Fibroblast of the aortic adventitia (primary cell): ENCODE measurements at regions not wholly inside any gene's neighbourhood (a gene's known extent, or its start where the extent isn't known, plus 50 kb on each side); places are given as distances from the start of the nearest gene placed in this dataset.
A peak's percentile ranks its signal among the peaks of the same experiment; 100 is the strongest.

Source experiments
- DNase-seq: peaks from one replicate; pipeline ENCODE4 v3.0.0-alpha.2; 2010; ENCODE audit warnings: low read depth
- H3K4me3 ChIP-seq: 2 replicates; pipeline ENCODE4 v1.5.1; 2011; ENCODE audit warnings: low read depth, mild to moderate bottlenecking, control low read depth, low read length, moderate library complexity
- TF ChIP-seq, protein P1 (sequence below): IDR thresholded peaks from 2 replicates; pipeline ENCODE4 v1.5.1; 2011; ENCODE audit warnings: mild to moderate bottlenecking, low read length, control low read depth, inconsistent platforms; ENCODE audit not compliant: insufficient read depth

DNA sequence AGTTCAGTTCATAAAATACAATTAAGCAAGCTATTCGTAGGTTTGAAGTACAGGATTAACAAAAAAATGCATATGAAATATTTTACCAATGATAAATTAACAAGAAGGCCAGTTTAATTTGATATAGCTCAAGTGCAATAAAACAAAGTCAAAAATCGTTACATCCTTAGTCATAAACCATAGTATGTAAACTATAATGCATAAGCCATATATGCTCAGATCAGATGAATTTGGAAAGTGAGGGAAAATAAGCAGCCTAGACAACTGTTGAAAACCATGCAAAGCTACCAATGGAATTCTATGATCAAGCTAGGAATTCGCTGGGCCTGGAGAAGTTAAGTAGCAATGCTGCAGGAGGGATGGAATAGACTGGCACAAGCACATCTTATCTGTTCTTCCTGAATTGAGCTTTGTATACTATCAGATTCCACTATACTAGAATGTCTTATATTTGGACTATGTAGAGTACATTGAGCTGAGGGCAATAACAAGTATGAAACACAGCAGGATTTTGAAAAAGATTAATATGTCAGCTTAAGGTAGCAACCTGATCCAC is 682.0 kb downstream of the IRS1 start:
- H3K4me3 ChIP-seq: no peak overlapping the region
- DNase-seq: no peak
- TF ChIP-seq, protein P1, sequence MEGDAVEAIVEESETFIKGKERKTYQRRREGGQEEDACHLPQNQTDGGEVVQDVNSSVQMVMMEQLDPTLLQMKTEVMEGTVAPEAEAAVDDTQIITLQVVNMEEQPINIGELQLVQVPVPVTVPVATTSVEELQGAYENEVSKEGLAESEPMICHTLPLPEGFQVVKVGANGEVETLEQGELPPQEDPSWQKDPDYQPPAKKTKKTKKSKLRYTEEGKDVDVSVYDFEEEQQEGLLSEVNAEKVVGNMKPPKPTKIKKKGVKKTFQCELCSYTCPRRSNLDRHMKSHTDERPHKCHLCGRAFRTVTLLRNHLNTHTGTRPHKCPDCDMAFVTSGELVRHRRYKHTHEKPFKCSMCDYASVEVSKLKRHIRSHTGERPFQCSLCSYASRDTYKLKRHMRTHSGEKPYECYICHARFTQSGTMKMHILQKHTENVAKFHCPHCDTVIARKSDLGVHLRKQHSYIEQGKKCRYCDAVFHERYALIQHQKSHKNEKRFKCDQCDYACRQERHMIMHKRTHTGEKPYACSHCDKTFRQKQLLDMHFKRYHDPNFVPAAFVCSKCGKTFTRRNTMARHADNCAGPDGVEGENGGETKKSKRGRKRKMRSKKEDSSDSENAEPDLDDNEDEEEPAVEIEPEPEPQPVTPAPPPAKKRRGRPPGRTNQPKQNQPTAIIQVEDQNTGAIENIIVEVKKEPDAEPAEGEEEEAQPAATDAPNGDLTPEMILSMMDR: no peak

DNA sequence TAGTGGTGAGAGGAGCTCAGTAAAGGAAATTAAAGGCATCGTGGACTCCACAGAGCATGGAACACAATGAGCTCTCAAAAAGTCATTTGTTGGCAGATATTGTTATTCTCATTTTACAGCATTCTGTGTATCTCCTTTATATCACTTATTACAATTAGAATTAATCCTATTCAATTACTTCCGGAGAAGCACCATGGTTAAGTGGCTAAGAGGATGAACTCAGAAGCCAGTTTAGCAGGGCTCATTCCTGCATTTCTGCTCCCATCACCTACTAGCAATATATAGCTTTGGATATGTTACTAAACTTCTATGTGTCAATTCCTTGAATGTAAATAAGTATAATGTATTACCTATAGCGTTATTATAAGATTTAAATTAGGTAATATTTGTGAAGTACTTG is 683.3 kb downstream of the IRS1 start:
- no peak overlapping the region for H3K4me3 ChIP-seq
- DNase-seq: no peak
- TF ChIP-seq, protein P1: no peak

DNA sequence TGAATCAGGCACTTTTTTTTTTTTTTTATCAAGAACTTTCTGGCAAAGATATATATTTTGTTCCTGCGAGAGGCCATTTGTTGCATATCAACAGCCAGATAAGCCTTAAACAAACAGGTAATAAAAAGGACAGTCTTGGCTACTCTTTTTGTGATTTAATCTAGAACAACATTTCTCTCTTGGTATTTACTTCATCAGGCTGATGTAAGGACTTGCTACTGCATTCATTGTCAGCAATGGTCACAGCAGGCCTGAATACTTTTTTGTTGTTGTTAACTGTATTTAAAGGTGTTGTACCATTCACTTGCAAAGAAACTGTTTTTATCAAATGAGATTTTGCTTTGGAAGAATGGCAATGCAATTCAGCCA is 683.8 kb downstream of the IRS1 start:
- no peak overlapping the region for H3K4me3 ChIP-seq
- peak; percentile 61 for DNase-seq
- TF ChIP-seq, protein P1: no peak

DNA sequence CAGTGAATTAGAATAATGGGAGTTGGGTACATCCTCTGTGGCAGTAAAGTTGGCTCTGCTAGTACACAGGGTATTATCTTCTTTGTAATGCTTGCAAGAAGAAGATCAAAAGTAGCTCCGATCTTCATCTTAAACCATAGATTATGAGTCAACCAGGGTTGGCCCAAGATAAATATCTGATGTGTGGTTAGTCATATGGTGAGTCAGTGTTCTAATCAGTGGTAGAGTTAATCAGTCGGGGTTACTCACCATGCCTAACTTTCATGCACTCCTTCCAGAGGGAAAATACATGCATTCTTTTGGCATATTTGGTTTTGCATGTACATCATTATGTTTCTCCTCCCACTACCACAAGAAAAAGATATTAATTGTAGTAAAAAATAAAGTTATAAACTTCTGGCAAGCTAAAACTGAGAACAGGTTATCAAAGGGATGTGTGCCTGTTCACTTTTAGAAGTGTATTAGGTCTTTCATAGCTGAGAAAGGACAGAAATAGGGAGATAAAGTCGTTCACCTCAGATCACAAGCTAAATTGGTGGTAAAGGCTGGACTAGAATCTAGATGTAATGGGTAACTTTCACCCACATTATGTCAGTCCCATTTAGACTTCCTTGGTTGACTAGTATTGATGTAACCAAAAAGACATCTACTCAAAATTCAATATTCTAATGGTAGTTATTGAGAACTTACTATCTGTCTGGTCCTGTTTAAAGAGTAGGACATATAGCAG is 684.4 kb downstream of the IRS1 start:
- DNase-seq: peak; percentile 98
- TF ChIP-seq, protein P1: no peak
- no peak overlapping the region for H3K4me3 ChIP-seq

DNA sequence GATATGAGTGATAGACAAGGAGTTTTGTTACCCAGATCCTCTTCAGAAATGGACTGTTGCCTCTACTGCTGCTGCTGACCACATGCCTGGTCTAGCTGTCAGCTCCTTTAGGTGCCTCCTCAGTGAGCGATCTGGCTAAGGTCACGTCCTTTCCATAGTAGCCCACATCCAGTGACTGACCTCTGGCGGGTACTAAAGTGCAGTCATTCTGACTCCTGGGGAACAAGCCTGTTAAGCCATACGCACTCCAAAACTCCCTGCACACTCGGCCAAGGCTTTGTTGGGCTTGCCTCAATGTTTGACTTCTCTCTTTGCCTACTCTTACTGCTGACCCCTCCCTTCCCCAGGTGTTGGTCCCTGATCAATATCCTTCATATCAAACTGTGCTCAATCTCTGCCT is 685.2 kb downstream of the IRS1 start:
- TF ChIP-seq, protein P1: no peak
- H3K4me3 ChIP-seq: no peak overlapping the region
- peak; percentile 33 for DNase-seq

DNA sequence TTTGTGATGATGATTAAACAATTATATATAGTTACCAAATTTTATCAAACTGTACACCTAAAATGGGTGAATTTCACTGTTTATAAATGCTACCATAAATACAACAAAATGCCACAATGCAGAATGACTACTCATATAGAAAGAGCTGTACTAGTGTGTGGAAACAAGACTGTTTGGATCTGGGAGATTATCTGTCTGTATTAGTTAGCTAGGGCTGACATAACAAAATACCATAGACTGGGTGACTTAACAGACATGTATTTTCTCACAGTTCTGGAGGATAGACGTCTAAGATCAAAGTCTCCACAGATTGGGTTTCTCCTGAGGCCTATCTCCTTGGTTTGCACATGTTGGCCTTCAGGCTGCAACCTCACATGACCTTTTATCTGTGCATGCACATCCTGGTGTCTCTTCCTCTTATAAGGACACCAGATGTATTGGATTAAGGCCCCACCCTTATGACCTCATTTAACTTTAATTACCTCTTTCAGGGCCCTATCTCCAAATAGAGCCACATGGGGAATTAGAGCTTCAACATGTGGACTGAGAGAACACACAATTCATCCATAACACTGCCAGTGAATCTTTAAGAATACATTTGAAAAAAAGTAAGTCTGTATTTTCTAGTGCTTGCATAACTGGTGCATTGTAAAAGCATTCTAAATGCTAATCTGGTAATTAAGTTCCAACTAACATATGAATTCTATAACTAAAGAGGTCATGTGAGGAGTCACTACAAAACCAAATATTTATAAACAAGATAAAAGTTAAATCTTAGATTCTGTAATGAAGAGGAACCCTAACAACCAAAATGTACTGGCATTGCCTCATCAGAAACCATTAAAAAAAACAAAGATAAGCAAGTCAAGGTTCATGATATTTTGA is 699.6 kb downstream of the NYAP2 start:
- TF ChIP-seq, protein P1: no peak
- H3K4me3 ChIP-seq: no peak overlapping the region
- DNase-seq: no peak
